Upper lobe of left lung (tissue), 4 donors: ENCODE measurements at regions not wholly inside any gene's neighbourhood (a gene's known extent, or its start where the extent isn't known, plus 50 kb on each side); places are given as distances from the start of the nearest gene placed in this dataset.

Source experiments
- EP300 ChIP-seq, 4 donors: sonication (generic); formaldehyde crosslinking; IDR thresholded peaks; one replicate each; pipeline ENCODE4 v1.5.1; 2017; ENCODE audit warnings: antibody characterized with exemption in 4 of 4, control low read depth in 2 of 4
- POLR2A ChIP-seq, 4 donors: fragments of 450-650 bp; IDR thresholded peaks; one replicate each; pipeline ENCODE4 v1.5.1; 2016 to 2017; ENCODE audit warnings: antibody characterized with exemption in 4 of 4, mild to moderate bottlenecking in 2 of 4
- POLR2AphosphoS5 ChIP-seq, 2 donors: sonication (generic); formaldehyde crosslinking; IDR thresholded peaks; one replicate each; pipeline ENCODE4 v1.5.1; 2017; ENCODE audit warnings: antibody characterized with exemption in 2 of 2
- TF ChIP-seq, protein P1 (sequence below), 6 experiments: fragments of 450-650 bp in 4 of 6; fragments of 200-600 bp in 2 of 6; sonication (generic) in 2 of 6; IDR thresholded peaks; one replicate each; pipeline ENCODE4 v1.5.1; 2016 to 2019; ENCODE audit warnings: antibody characterized with exemption in 6 of 6

DNA sequence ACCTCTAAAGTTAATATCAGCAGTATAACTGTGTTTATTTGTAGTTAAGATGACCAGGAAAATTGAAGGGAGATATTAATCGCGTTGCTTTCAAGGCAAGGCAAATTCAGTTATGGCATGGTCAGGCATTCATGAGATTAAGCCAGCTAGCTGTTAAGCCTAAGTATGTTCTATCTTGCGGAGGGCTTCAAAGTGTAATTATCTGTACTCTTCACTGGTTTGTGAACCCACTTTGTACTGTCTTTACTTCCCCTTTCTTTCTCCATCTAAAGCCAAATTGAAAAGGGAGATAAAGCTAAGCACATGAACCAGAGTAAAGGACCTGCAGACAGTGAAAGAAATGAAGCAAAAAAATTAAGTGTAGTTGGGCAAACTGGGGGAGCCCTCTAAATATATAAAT lies 483.1 kb upstream of the NRP1 start:
- TF ChIP-seq, protein P1, sequence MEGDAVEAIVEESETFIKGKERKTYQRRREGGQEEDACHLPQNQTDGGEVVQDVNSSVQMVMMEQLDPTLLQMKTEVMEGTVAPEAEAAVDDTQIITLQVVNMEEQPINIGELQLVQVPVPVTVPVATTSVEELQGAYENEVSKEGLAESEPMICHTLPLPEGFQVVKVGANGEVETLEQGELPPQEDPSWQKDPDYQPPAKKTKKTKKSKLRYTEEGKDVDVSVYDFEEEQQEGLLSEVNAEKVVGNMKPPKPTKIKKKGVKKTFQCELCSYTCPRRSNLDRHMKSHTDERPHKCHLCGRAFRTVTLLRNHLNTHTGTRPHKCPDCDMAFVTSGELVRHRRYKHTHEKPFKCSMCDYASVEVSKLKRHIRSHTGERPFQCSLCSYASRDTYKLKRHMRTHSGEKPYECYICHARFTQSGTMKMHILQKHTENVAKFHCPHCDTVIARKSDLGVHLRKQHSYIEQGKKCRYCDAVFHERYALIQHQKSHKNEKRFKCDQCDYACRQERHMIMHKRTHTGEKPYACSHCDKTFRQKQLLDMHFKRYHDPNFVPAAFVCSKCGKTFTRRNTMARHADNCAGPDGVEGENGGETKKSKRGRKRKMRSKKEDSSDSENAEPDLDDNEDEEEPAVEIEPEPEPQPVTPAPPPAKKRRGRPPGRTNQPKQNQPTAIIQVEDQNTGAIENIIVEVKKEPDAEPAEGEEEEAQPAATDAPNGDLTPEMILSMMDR (IDR thresholded peaks at IDR 0.05): no peak
- TF ChIP-seq POLR2AphosphoS5 (IDR thresholded peaks at IDR 0.05) (no peak), POLR2A (IDR thresholded peaks at IDR 0.05) (no peak), EP300 (IDR thresholded peaks at IDR 0.05) (no peak)
